ENCODE measurements at regions not wholly inside any gene's neighbourhood (a gene's known extent, or its start where the extent isn't known, plus 50 kb on each side); places are given as distances from the start of the nearest gene placed in this dataset.

- TF ChIP-seq CTCF (IDR thresholded peaks at IDR 0.05) (no peak), POLR2A (IDR thresholded peaks at IDR 0.05) (no peak)
Measured at GRCh38 chr12:34363050-34363673, 340.9 kb downstream of the ALG10 start.

Measured in body of pancreas (tissue), 4 donors.